Omental fat pad (tissue), 3 donors: ENCODE measurements at regions not wholly inside any gene's neighbourhood (a gene's known extent, or its start where the extent isn't known, plus 50 kb on each side); places are given as distances from the start of the nearest gene placed in this dataset.

Experiments
- ATAC-seq: fragments of 150-250 bp; one replicate; pipeline ENCODE4 v1.9.1; 2016; ENCODE audit warnings: mild to moderate bottlenecking, moderate library complexity; ENCODE audit not compliant: low FRiP score
- DNase-seq: peaks from one replicate; pipeline ENCODE4 v3.0.0-alpha.2; 2019; ENCODE audit warnings: low spot score
- TF ChIP-seq, protein P1 (sequence below), 3 donors: fragments of 450-650 bp; IDR thresholded peaks; one replicate each; pipeline ENCODE4 v1.5.1; 2016 to 2017; ENCODE audit warnings: antibody characterized with exemption in 3 of 3, mild to moderate bottlenecking in 3 of 3, moderate library complexity in 2 of 3

DNA sequence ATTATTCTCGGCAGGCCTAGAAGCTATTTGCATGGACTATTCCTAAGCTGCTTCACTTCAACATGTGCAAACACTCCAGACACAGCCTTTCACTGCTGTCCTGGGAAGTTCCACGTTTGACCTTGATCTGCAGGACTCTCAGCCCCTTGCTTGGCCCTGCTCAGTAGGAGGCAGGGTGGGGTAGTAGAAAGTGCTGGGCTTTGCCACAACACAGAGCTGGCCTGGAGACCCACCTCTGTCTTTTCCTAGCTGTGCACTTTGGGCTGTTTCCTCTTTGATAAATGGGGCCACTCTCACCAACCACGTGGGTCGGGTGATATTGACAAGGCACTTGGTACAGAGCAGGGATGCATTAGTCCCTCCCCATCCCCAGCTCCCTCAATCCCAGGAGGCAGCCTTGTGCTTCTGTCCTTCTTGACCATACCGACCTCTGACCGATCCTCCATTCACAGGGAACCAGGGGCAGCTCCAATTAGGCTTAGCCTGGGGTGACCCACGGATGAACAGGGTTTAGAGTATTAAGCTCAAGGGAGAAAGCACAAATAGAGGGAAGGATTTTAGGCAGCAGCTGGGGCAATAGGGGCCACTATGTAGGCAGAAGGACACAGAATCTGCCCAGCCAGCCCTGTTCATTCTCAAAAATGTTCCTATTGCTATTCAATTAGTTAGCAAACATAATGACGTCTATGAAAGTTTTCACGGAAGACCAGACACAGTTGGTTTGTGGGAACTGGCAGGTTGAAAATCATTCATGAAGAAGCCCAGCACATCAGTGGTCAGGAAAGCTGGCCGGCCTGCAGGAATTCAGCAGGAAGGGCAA is 63.3 kb downstream of the SYNE3 start:
- DNase-seq (no peak), ATAC-seq (no peak)
- TF ChIP-seq, protein P1, sequence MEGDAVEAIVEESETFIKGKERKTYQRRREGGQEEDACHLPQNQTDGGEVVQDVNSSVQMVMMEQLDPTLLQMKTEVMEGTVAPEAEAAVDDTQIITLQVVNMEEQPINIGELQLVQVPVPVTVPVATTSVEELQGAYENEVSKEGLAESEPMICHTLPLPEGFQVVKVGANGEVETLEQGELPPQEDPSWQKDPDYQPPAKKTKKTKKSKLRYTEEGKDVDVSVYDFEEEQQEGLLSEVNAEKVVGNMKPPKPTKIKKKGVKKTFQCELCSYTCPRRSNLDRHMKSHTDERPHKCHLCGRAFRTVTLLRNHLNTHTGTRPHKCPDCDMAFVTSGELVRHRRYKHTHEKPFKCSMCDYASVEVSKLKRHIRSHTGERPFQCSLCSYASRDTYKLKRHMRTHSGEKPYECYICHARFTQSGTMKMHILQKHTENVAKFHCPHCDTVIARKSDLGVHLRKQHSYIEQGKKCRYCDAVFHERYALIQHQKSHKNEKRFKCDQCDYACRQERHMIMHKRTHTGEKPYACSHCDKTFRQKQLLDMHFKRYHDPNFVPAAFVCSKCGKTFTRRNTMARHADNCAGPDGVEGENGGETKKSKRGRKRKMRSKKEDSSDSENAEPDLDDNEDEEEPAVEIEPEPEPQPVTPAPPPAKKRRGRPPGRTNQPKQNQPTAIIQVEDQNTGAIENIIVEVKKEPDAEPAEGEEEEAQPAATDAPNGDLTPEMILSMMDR (IDR thresholded peaks at IDR 0.05) = no peak

DNA sequence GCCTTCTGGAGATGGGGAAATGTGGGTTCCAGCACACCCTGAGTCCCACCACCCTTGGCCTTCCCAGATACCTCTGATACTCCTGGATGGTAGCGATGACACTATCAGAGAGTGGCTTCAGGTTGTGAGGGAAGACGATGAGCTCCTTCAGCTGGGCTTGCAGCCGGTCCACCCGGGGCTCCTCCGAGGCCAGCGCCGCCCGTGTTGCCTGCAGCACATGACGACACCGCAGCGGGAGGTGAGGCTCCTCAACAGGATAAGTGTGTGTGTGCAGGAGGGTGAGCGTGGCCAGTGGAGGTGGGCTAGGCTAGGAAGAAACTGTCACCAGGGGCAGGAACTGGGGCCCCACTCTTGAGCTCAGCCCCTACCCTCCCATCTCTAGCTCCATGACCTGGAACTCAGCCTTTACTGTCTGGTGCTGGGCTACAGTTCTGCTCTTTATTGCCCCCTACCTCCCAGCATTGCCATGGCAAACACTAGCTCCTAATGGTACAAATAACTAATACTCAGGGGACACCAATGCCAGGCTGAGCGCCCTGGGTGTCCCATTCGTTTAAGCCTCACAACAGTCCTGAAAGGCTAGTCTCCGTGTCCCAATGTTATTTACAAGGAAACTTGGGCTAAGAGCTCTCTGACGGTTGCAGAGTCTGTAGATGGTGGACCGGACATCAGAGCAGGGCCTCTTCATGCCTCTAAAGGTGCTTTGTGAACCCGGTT is 64.1 kb downstream of the SYNE3 start:
- ATAC-seq (no peak), DNase-seq (no peak)
- TF ChIP-seq, protein P1 (IDR thresholded peaks at IDR 0.05) = no peak

DNA sequence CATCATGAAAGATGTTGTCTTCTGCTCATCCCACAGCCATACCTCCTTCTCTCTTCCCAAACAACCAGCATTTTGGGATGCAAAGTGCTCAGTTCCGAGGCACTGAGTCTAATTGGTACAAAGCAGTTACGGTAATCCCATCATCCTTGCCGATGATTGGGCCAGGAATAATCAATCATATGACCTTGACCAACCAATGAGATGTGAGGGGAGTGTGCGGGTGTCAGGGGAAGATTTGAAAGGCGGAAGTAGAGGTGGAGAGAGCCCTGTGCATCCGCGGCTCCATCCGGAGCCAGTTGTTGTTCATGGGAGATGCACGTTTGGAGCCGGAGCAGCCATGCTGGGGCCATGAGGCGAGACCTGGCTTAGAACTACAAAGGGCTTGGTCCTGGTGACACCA is 67.3 kb downstream of the SYNE3 start:
- DNase-seq = no peak
- TF ChIP-seq, protein P1 (IDR thresholded peaks at IDR 0.05) = no peak
- no peak for ATAC-seq

DNA sequence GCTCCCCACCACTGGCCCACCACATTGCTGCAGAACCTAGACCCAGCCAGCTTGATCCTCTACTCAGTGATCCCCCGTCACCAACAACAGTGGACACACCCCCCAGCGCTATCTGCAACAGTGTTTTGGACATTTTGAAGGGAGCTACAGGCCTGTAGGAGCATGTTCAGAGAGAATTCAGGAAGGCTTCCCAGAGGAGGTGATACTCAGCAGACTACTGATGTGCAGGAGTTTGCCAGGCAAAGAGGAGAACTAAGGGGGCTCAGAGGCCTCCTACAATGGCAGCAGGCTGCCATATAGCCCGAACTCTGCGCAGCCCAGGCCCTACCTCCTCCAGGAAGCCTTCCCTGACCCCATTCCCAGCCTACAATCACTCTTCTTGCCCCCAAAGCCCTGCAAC is 70.0 kb downstream of the SYNE3 start:
- no peak for DNase-seq
- ATAC-seq = no peak
- TF ChIP-seq, protein P1 (IDR thresholded peaks at IDR 0.05) = no peak

DNA sequence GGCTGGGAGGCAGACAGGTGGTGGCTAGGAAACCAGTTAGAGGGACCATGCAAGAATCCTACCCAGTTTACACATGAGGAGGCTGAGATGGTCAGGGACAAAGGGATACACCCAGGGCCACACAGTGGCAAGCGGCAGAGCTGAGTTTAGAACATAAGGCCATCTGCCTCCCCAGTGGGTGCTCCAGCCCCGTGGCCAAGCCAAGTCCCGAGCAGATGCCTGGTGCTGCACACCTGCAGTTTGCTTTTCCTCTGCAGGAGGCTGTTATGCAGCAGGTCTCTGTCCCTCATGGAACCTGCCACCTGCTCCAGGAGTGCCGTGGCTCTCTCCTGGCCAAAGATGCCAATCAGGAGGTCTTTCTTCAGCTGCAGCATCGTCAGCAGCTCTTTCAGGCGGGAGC is 70.8 kb downstream of the SYNE3 start:
- ATAC-seq (no peak), DNase-seq (no peak)
- TF ChIP-seq, protein P1 (IDR thresholded peaks at IDR 0.05) = no peak

DNA sequence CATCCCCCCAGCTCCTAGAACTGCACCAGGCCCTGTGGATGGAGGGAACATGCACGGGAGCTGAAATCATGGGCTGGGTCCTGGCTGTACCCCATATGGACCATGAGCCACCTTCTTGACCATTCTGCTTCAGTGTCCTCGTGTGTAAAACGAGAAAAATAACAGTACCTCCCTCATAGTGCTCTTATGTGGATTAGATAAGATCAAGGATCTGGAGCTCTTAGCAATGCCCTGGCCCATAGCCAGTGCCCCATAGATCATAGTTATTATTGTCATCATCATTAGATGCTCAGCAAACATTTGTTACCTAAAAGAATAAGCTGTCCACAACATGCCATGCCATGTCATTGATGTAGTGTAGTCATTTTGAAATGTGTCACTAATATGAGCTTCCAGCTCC is 71.3 kb downstream of the SYNE3 start:
- DNase-seq = no peak
- ATAC-seq = no peak
- TF ChIP-seq, protein P1 (IDR thresholded peaks at IDR 0.05) = no peak
